Activated CD8-positive, alpha-beta T cell treated with anti-CD3 and anti-CD28 coated beads for 36 hours (primary cell): ENCODE measurements at regions not wholly inside any gene's neighbourhood (a gene's known extent, or its start where the extent isn't known, plus 50 kb on each side); places are given as distances from the start of the nearest gene placed in this dataset.

Experiments used
- ATAC-seq: fragments of 200-7000 bp; cut with Tn5 transposase; one replicate; pipeline ENCODE4 v1.10.0; 2021; ENCODE audit warnings: mild to moderate bottlenecking, moderate library complexity
- CTCF ChIA-PET: fragments of 350-600 bp; sonication (Branson Sonifier 250); formaldehyde crosslinking; loops from one replicate; lab custom pipeline; 2021; ENCODE audit warnings: antibody characterized with exemption; lab: Charles Lee
- POLR2A ChIA-PET: fragments of 350-600 bp; sonication (Branson Sonifier 250); formaldehyde crosslinking; loops from one replicate; lab custom pipeline; 2021; ENCODE audit warnings: antibody characterized with exemption; lab: Charles Lee
- DNase-seq: peaks from one replicate; pipeline ENCODE4 v3.0.0-alpha.2; 2020
- H3K27ac Mint-ChIP-seq: one replicate; pipeline ENCODE4 v1.8.0; 2021; ENCODE audit warnings: mild to moderate bottlenecking, mixed read lengths
- H3K27me3 Mint-ChIP-seq: one replicate; pipeline ENCODE4 v1.8.0; 2021; ENCODE audit warnings: mixed read lengths
- H3K36me3 Mint-ChIP-seq: one replicate; pipeline ENCODE4 v1.8.0; 2021; ENCODE audit warnings: low read depth, mixed read lengths
- H3K4me1 Mint-ChIP-seq: one replicate; pipeline ENCODE4 v1.8.0; 2021; ENCODE audit warnings: low read depth, mixed read lengths
- H3K4me3 Mint-ChIP-seq: one replicate; pipeline ENCODE4 v1.8.0; 2021; ENCODE audit warnings: mild to moderate bottlenecking, moderate library complexity, mixed read lengths
- H3K9me3 Mint-ChIP-seq: one replicate; pipeline ENCODE4 v1.8.0; 2021; ENCODE audit warnings: mixed read lengths
- CTCF ChIP-seq: fragments of 200-600 bp; IDR thresholded peaks from one replicate; pipeline ENCODE4 v1.8.0; 2022; ENCODE audit warnings: antibody characterized with exemption, mild to moderate bottlenecking
- intact Hi-C: fragments of 100-400 bp; cut with micrococcal nuclease; formaldehyde crosslinking; loops from one replicate; pipeline ENCODE4 v1.10.0; 2022

GRCh38 chr6:169908403-169908933 lies 157.0 kb downstream of the ERMARD start:
- POLR2A ChIA-PET: no interaction called here
- Mint-ChIP-seq H3K4me1 (peaks cover 5% of the 10 kb centered on the region), H3K9me3 (no peaks in the 10 kb centered on the region), H3K27me3 (no peaks in the 10 kb centered on the region), H3K27ac (no peak overlapping the region), H3K36me3 (no peaks in the 10 kb centered on the region), H3K4me3 (no peak overlapping the region)
- CTCF ChIA-PET: no interaction called here
- intact Hi-C loops: no loop called here
- ATAC-seq (no peak), DNase-seq (no peak)
- no peak for TF ChIP-seq CTCF

DNA sequence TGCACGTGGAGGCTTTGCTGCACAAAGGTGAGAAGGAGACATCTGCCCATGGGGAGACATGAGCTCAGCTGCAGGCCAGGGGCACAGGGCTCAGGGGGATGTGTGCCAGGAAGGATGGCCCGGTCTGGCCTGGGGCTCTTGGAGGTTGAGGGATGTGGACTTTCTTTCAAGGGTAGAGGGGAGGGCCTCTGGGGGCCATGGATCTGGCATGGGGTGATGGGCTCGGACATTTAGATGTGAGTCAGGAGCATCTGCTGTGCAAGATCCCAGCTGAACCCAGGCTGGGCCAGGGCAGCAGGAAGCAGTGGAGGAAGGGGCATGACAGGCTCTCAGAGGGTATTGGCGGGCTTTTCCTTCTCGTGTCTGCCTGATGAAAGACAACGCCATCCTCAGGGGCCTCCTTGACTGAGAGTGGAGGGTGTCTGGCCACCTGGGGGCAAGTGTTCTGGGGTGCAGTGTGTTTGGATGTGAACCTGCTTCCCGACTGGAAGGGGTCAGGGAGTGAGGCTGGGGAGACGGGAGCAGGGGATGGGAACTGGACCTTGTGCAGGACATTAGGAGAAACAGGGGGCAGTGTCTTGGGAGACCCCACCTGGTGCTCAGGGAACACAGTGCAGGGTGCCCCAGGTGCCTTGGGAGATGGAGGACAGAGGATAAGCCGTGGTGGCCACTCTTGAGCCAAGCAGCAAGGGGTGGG lies 156.1 kb downstream of the ERMARD start:
- Mint-ChIP-seq H3K36me3 (no peaks in the 10 kb centered on the region), H3K27ac (no peak overlapping the region), H3K9me3 (no peaks in the 10 kb centered on the region), H3K4me1 (no peaks in the 10 kb centered on the region), H3K27me3 (no peaks in the 10 kb centered on the region), H3K4me3 (no peak overlapping the region)
- TF ChIP-seq CTCF: no peak
- DNase-seq: no peak
- intact Hi-C loops: no loop called here
- no peak for ATAC-seq
- CTCF ChIA-PET: no interaction called here
- POLR2A ChIA-PET: no interaction called here

- TF ChIP-seq CTCF: no peak
- H3K27ac Mint-ChIP-seq: no peak overlapping the region
- ChIA-PET POLR2A (no interaction called here), CTCF (no interaction called here)
- H3K36me3 Mint-ChIP-seq: no peaks in the 10 kb centered on the region
- H3K27me3 Mint-ChIP-seq: no peaks in the 10 kb centered on the region
- ATAC-seq: no peak
- no peak for DNase-seq
- no peak overlapping the region for H3K4me3 Mint-ChIP-seq
- no peaks in the 10 kb centered on the region for H3K4me1 Mint-ChIP-seq
- no peaks in the 10 kb centered on the region for H3K9me3 Mint-ChIP-seq
- intact Hi-C loops: no loop called here
These were observed 155.4 kb downstream of the ERMARD start for GRCh38 chr6:169906688-169907418.

- Mint-ChIP-seq H3K4me3 (no peak overlapping the region), H3K27ac (no peak overlapping the region), H3K27me3 (no peaks in the 10 kb centered on the region), H3K36me3 (no peaks in the 10 kb centered on the region), H3K9me3 (no peaks in the 10 kb centered on the region), H3K4me1 (no peaks in the 10 kb centered on the region)
- CTCF ChIA-PET: no interaction called here
- ATAC-seq: no peak
- intact Hi-C loops: no loop called here
- TF ChIP-seq CTCF: no peak
- no peak for DNase-seq
- POLR2A ChIA-PET: no interaction called here
These were observed 154.7 kb downstream of the ERMARD start for GRCh38 chr6:169906004-169906687.
